Parathyroid adenoma (tissue), 2 donors: ENCODE measurements at regions not wholly inside any gene's neighbourhood (a gene's known extent, or its start where the extent isn't known, plus 50 kb on each side); places are given as distances from the start of the nearest gene placed in this dataset.

Experiments used
- H2AFZ ChIP-seq: fragments of 300-600 bp; sonication (generic); one replicate; pipeline ENCODE4 v1.7.0; 2017; ENCODE audit warnings: antibody characterized with exemption, mild to moderate bottlenecking
- H3K27ac ChIP-seq: fragments of 300-600 bp; sonication (generic); one replicate; pipeline ENCODE4 v1.7.0; 2017
- H3K27me3 ChIP-seq: fragments of 300-600 bp; sonication (generic); one replicate; pipeline ENCODE4 v1.7.0; 2017; ENCODE audit warnings: low read length; ENCODE audit not compliant: control insufficient read depth, insufficient read depth
- H3K36me3 ChIP-seq: fragments of 300-600 bp; sonication (generic); one replicate; pipeline ENCODE4 v1.7.0; 2017; ENCODE audit warnings: low read length; ENCODE audit not compliant: control insufficient read depth, insufficient read depth
- H3K4me1 ChIP-seq: fragments of 300-600 bp; sonication (generic); one replicate; pipeline ENCODE4 v1.7.0; 2017; ENCODE audit warnings: control low read depth
- H3K4me2 ChIP-seq: fragments of 300-600 bp; sonication (generic); one replicate; pipeline ENCODE4 v1.7.0; 2017; ENCODE audit warnings: low read length
- H3K4me3 ChIP-seq: fragments of 300-600 bp; sonication (generic); one replicate; pipeline ENCODE4 v1.7.0; 2017; ENCODE audit warnings: low read depth, low read length
- H3K79me2 ChIP-seq: fragments of 300-600 bp; sonication (generic); one replicate; pipeline ENCODE4 v1.7.0; 2017; ENCODE audit warnings: control low read depth
- H3K9ac ChIP-seq: fragments of 300-600 bp; sonication (generic); one replicate; pipeline ENCODE4 v1.7.0; 2017; ENCODE audit warnings: mild to moderate bottlenecking
- H3K9me3 ChIP-seq: fragments of 300-600 bp; sonication (generic); one replicate; pipeline ENCODE4 v1.7.0; 2017; ENCODE audit warnings: low read length; ENCODE audit not compliant: control insufficient read depth
- TF ChIP-seq, protein P1 (sequence below): fragments of 300-600 bp; sonication (generic); IDR thresholded peaks from one replicate; pipeline ENCODE4 v1.7.0; 2017; ENCODE audit warnings: antibody characterized with exemption, mild to moderate bottlenecking
- donor health status: primary hyperparathyroidism.

DNA sequence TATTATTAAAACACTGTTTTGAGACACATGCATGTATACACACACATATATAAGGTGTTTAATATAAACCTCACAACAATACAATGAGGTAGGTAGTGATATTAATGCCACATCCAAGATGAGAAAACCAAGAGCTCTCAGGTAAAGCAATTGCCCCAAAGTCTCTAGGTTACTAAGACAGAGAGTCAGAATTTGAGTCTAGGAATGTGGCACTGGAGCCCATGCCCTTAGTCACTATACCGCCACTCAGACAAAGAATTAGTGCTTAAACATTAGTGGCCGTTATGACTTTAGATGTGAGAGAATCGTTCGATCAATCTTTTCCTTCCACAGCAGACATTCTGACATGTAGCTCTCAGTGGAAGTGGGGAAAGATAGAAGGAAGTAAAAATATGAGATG, 108.2 kb upstream of the ACSL4 start:
- no peak overlapping the region for H3K9ac ChIP-seq
- TF ChIP-seq, protein P1, sequence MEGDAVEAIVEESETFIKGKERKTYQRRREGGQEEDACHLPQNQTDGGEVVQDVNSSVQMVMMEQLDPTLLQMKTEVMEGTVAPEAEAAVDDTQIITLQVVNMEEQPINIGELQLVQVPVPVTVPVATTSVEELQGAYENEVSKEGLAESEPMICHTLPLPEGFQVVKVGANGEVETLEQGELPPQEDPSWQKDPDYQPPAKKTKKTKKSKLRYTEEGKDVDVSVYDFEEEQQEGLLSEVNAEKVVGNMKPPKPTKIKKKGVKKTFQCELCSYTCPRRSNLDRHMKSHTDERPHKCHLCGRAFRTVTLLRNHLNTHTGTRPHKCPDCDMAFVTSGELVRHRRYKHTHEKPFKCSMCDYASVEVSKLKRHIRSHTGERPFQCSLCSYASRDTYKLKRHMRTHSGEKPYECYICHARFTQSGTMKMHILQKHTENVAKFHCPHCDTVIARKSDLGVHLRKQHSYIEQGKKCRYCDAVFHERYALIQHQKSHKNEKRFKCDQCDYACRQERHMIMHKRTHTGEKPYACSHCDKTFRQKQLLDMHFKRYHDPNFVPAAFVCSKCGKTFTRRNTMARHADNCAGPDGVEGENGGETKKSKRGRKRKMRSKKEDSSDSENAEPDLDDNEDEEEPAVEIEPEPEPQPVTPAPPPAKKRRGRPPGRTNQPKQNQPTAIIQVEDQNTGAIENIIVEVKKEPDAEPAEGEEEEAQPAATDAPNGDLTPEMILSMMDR: no peak

DNA sequence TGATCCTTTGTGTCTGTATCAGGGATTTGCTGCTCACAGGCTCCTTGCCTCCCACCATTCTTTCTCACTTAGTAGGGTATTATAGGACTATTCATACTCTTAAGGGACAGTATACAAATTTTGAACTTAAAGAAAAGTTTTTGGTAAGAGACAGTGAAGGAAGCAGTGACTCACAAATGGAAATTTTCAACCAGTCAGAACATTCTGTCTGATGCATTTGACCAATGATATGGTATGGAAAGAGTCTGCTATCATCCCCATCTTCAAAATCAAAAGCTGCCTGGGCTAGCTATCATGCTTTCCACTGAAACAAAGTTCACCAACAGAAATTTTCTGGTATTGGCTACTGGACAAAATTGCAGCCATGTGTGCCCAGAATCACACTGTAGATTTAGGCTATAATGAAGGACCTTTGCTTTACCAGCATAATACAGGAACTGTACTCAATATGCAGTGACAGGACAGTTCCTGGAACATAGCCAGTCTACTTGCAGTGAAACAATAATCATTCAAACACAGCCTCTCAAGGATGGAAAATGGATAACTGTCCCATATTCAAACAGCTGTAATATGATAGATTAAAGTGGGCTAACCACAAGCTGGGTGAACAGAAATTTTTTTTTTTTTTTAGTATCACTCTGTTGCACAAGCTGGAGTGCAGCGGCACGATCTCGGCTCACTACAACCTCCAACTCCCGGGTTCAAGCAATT, 109.0 kb upstream of the ACSL4 start:
- no peak overlapping the region for H3K27ac ChIP-seq
- TF ChIP-seq, protein P1: no peak

More for the DNA sequence above, 108.2 kb upstream of the ACSL4 start:
- Histone ChIP-seq H3K36me3 (no peaks in the 10 kb centered on the region), H3K4me3 (no peak overlapping the region), H3K9me3 (no peaks in the 10 kb centered on the region), H3K4me1 (no peaks in the 10 kb centered on the region), H3K27me3 (no peaks in the 10 kb centered on the region), H3K79me2 (no peaks in the 10 kb centered on the region), H3K4me2 (no peak overlapping the region), H3K27ac (no peak overlapping the region), H2AFZ (no peak overlapping the region)

DNA sequence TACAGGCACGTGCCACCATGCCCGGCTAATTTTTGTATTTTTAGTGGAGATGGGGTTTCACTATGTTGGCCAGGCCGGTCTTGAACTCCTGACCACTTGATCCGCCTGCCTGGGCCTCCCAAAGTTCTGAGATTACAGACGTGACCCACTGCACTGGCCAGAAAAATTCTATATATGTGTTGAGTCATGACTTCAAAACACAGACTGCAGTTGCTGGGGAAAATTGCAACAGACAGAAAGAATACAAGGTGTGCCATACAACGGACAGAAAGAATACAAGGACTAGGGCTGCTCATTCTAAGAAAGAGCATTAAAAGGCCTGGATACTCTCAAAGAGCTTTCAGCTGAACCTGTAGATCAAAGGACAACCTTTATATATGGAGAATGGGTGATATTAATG, 109.6 kb upstream of the ACSL4 start:
- H3K4me2 ChIP-seq: no peak overlapping the region
- H3K79me2 ChIP-seq: no peaks in the 10 kb centered on the region
- no peak overlapping the region for H3K9ac ChIP-seq
- H3K36me3 ChIP-seq: no peaks in the 10 kb centered on the region
- H3K4me3 ChIP-seq: no peak overlapping the region
- H3K27me3 ChIP-seq: no peaks in the 10 kb centered on the region
- H3K9me3 ChIP-seq: no peaks in the 10 kb centered on the region
- TF ChIP-seq, protein P1: no peak
- H2AFZ ChIP-seq: no peak overlapping the region
- no peak overlapping the region for H3K27ac ChIP-seq
- no peaks in the 10 kb centered on the region for H3K4me1 ChIP-seq

More for the DNA sequence above, 109.0 kb upstream of the ACSL4 start:
- no peak overlapping the region for H3K4me3 ChIP-seq
- no peak overlapping the region for H2AFZ ChIP-seq
- H3K9ac ChIP-seq: no peak overlapping the region
- no peaks in the 10 kb centered on the region for H3K27me3 ChIP-seq
- no peaks in the 10 kb centered on the region for H3K9me3 ChIP-seq
- no peaks in the 10 kb centered on the region for H3K36me3 ChIP-seq
- no peaks in the 10 kb centered on the region for H3K79me2 ChIP-seq
- no peaks in the 10 kb centered on the region for H3K4me1 ChIP-seq
- H3K4me2 ChIP-seq: no peak overlapping the region

DNA sequence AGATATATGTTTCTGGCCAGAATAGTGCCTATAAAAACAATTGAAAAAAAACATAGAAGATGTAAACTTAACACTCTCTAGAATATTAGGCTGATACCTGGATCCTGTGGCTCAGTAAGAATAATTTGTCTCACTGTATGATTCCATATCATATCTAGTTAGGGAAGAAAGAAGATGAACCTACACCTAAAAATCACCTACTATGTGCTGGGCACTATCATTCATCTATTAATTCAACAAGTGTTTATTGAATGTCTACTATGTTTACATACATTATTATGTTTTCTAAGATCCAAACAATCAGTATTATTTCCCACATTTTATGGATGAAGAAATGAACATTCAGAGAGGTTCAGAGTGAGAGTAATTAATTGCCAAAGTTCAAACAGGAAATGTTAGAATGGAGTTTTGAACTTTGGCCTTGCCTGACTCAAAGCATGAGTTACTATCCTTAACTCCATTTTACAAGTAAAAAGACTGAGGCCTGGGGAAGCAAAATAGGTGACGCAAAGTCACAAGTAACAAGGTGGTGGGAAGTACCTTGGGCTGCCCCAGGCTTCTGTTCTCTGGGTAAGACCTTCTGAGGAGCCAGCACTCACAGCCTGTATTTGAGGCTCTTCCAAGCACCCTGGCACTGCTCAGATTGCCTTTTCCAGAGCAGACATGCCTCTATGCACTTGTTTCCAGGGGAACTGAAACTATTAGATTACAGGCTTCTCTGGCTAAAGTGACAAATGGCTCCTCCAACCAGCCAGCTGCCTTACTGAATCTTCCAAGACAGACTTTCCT, 111.1 kb upstream of the ACSL4 start:
- Histone ChIP-seq H3K36me3 (no peaks in the 10 kb centered on the region), H2AFZ (no peak overlapping the region), H3K27me3 (no peaks in the 10 kb centered on the region), H3K4me3 (no peak overlapping the region), H3K9me3 (no peaks in the 10 kb centered on the region), H3K9ac (no peak overlapping the region), H3K27ac (no peak overlapping the region), H3K4me2 (no peak overlapping the region), H3K4me1 (no peaks in the 10 kb centered on the region), H3K79me2 (no peaks in the 10 kb centered on the region)
- TF ChIP-seq, protein P1: no peak
